HEK293T (cell line): ENCODE measurements at regions not wholly inside any gene's neighbourhood (a gene's known extent, or its start where the extent isn't known, plus 50 kb on each side); places are given as distances from the start of the nearest gene placed in this dataset.

Source experiments
- CTCF ChIA-PET: fragments of 350-600 bp; formaldehyde crosslinking; extraction: SDS; loops from one replicate; lab custom pipeline; 2021; ENCODE audit warnings: antibody characterized with exemption, inconsistent platforms; lab: Yijun Ruan, JAX
- POLR2A ChIA-PET: fragments of 350-600 bp; formaldehyde crosslinking; extraction: SDS; loops from one replicate; lab custom pipeline; 2020; ENCODE audit warnings: antibody characterized with exemption, inconsistent platforms; lab: Yijun Ruan, JAX
- DNase-seq: peaks from one replicate; pipeline ENCODE4 v3.0.0; 2012; ENCODE audit warnings: mixed read lengths; ENCODE audit errors: extremely low spot score
- ARNT ChIP-seq: fragments of 450-650 bp; IDR thresholded peaks from 2 replicates; pipeline ENCODE4 v1.6.1; 2017; ENCODE audit warnings: mild to moderate bottlenecking
- BHLHE40 ChIP-seq: fragments of 450-650 bp; IDR thresholded peaks from 2 replicates; pipeline ENCODE4 v1.6.1; 2016; ENCODE audit warnings: mild to moderate bottlenecking, moderate library complexity, borderline replicate concordance
- CTBP1 ChIP-seq: fragments of 450-650 bp; IDR thresholded peaks from 2 replicates; pipeline ENCODE4 v1.6.1; 2016; ENCODE audit warnings: borderline replicate concordance
- ELF4 ChIP-seq: fragments of 450-650 bp; IDR thresholded peaks from 2 replicates; pipeline ENCODE4 v1.6.1; 2017; ENCODE audit warnings: antibody characterized with exemption
- FOXA1 ChIP-seq: fragments of 450-650 bp; IDR thresholded peaks from 2 replicates; pipeline ENCODE4 v1.6.1; 2016; ENCODE audit warnings: mild to moderate bottlenecking
- FOXK2 ChIP-seq: fragments of 450-650 bp; IDR thresholded peaks from 2 replicates; pipeline ENCODE4 v1.6.1; 2016; ENCODE audit warnings: mild to moderate bottlenecking
- FOXM1 ChIP-seq: fragments of 450-650 bp; IDR thresholded peaks from 2 replicates; pipeline ENCODE4 v1.6.1; 2017; ENCODE audit warnings: mild to moderate bottlenecking, borderline replicate concordance
- HDGF ChIP-seq: fragments of 450-650 bp; IDR thresholded peaks from 2 replicates; pipeline ENCODE4 v1.6.1; 2017; ENCODE audit warnings: antibody characterized with exemption, borderline replicate concordance
- L3MBTL2 ChIP-seq: fragments of 450-650 bp; conservative IDR thresholded peaks from 2 replicates; pipeline ENCODE4 v1.6.1; 2016; ENCODE audit warnings: mild to moderate bottlenecking
- LEF1 ChIP-seq: fragments of 450-650 bp; IDR thresholded peaks from 2 replicates; pipeline ENCODE4 v1.6.1; 2017; ENCODE audit warnings: mild to moderate bottlenecking, borderline replicate concordance
- NFRKB ChIP-seq: fragments of 450-650 bp; IDR thresholded peaks from 2 replicates; pipeline ENCODE4 v1.6.1; 2016; ENCODE audit warnings: mild to moderate bottlenecking, moderate library complexity
- PKNOX1 ChIP-seq: fragments of 450-650 bp; IDR thresholded peaks from 2 replicates; pipeline ENCODE4 v1.6.1; 2016
- SP1 ChIP-seq: fragments of 450-650 bp; IDR thresholded peaks from 2 replicates; pipeline ENCODE4 v1.6.1; 2017
- SUZ12 ChIP-seq: fragments of 450-650 bp; IDR thresholded peaks from 2 replicates; pipeline ENCODE4 v1.6.1; 2016; ENCODE audit warnings: mild to moderate bottlenecking
- TARDBP ChIP-seq: fragments of 450-650 bp; IDR thresholded peaks from 2 replicates; pipeline ENCODE4 v1.6.1; 2016
- ZNF384 ChIP-seq: fragments of 450-650 bp; IDR thresholded peaks from 2 replicates; pipeline ENCODE4 v1.6.1; 2016

GRCh38 chr12:92509156-92509738, 193.5 kb upstream of the PLEKHG7 start:
- ChIA-PET POLR2A (no interaction called here), CTCF (no interaction called here)
- TF ChIP-seq ELF4 (no peak), BHLHE40 (no peak), HDGF (no peak), L3MBTL2 (no peak), SUZ12 (no peak)

GRCh38 chr12:92506891-92507290, 195.9 kb upstream of the PLEKHG7 start:
- no peak for TF ChIP-seq BHLHE40
- TF ChIP-seq LEF1: no peak
- TF ChIP-seq TARDBP: no peak
- no peak for TF ChIP-seq SP1
- TF ChIP-seq FOXA1: no peak
- TF ChIP-seq FOXK2: no peak
- TF ChIP-seq NFRKB: no peak
- no peak for TF ChIP-seq FOXM1
- no peak for TF ChIP-seq ELF4
- TF ChIP-seq PKNOX1: no peak
- no peak for TF ChIP-seq ZNF384
- TF ChIP-seq SUZ12: no peak
- ChIA-PET CTCF (no interaction called here), POLR2A (no interaction called here)
- DNase-seq: no peak

More at GRCh38 chr12:92509156-92509738, 193.5 kb upstream of the PLEKHG7 start:
- no peak for DNase-seq

GRCh38 chr12:92506460-92506859, 196.3 kb upstream of the PLEKHG7 start:
- ChIA-PET CTCF (interaction anchor here (0.7 kb wide), 1 partner anchor 83 kb away, joined by 3 read pairs; no protein-coding TSS in a partner anchor), POLR2A (no interaction called here)
- DNase-seq: no peak
- TF ChIP-seq CTBP1: no peak
- TF ChIP-seq SP1: no peak
- no peak for TF ChIP-seq ARNT
- no peak for TF ChIP-seq NFRKB
- TF ChIP-seq PKNOX1: no peak
- no peak for TF ChIP-seq BHLHE40
- no peak for TF ChIP-seq HDGF

- ChIA-PET POLR2A (no interaction called here), CTCF (interaction anchor here (0.6 to 0.7 kb wide), 2 partner anchors 82 to 93 kb away, joined by 3 to 4 read pairs; no protein-coding TSS in a partner anchor)
- no peak for DNase-seq
- TF ChIP-seq SP1 (no peak), L3MBTL2 (no peak), FOXK2 (no peak), HDGF (no peak), PKNOX1 (no peak), BHLHE40 (no peak), TARDBP (no peak), SUZ12 (no peak), FOXM1 (no peak), ELF4 (no peak), FOXA1 (no peak), LEF1 (no peak), NFRKB (no peak), ZNF384 (no peak), CTBP1 (no peak), ARNT (no peak)
These were observed 197.2 kb upstream of the PLEKHG7 start for GRCh38 chr12:92505254-92506231.

GRCh38 chr12:92504594-92504981, 198.2 kb upstream of the PLEKHG7 start:
- CTCF ChIA-PET: no interaction called here
- no peak for TF ChIP-seq BHLHE40
- TF ChIP-seq ELF4: no peak
- no peak for TF ChIP-seq SP1
- no peak for DNase-seq
- POLR2A ChIA-PET: no interaction called here

GRCh38 chr12:92503971-92504593, 198.7 kb upstream of the PLEKHG7 start:
- DNase-seq: no peak
- TF ChIP-seq SUZ12: no peak
- POLR2A ChIA-PET: no interaction called here
- CTCF ChIA-PET: no interaction called here
